Activated T-cell treated with anti-CD3 and anti-CD28 coated beads, Interleukin-2, amount 50 U/mL, for 72 hours (primary cell): ENCODE measurements at regions not wholly inside any gene's neighbourhood (a gene's known extent, or its start where the extent isn't known, plus 50 kb on each side); places are given as distances from the start of the nearest gene placed in this dataset.

Source experiments
- ATAC-seq, 2 donors: fragments of 150-1000 bp; cut with Tn5 transposase; replicated peaks in 1 of 2; 2 replicates each; pipeline ENCODE4 v1.10.0; 2021; ENCODE audit warnings: moderate library complexity in 2 of 2, mild to moderate bottlenecking in 1 of 2
- DNase-seq, 2 donors: peaks; one replicate each; pipeline ENCODE4 v3.0.0; 2021 to 2022; ENCODE audit warnings: mixed read lengths in 1 of 2
- H3K27ac Mint-ChIP-seq: one replicate; pipeline ENCODE4 v1.8.0; 2022; ENCODE audit warnings: mild to moderate bottlenecking, moderate library complexity, mixed read lengths
- H3K27me3 Mint-ChIP-seq: one replicate; pipeline ENCODE4 v1.8.0; 2022; ENCODE audit warnings: low read depth, mixed read lengths
- H3K36me3 Mint-ChIP-seq, 2 donors: one replicate each; pipeline ENCODE4 v1.8.0; 2022; ENCODE audit warnings: mixed read lengths in 2 of 2, mild to moderate bottlenecking in 1 of 2; ENCODE audit not compliant: insufficient read depth in 2 of 2
- H3K4me1 Mint-ChIP-seq: one replicate; pipeline ENCODE4 v1.8.0; 2022; ENCODE audit warnings: low read depth, mixed read lengths
- H3K4me3 Mint-ChIP-seq, 2 donors: one replicate each; pipeline ENCODE4 v1.8.0; 2022; ENCODE audit warnings: mild to moderate bottlenecking in 2 of 2, mixed read lengths in 2 of 2, moderate library complexity in 2 of 2
- H3K9me3 Mint-ChIP-seq, 2 donors: one replicate each; pipeline ENCODE4 v1.8.0; 2022; ENCODE audit warnings: mixed read lengths in 2 of 2

DNA sequence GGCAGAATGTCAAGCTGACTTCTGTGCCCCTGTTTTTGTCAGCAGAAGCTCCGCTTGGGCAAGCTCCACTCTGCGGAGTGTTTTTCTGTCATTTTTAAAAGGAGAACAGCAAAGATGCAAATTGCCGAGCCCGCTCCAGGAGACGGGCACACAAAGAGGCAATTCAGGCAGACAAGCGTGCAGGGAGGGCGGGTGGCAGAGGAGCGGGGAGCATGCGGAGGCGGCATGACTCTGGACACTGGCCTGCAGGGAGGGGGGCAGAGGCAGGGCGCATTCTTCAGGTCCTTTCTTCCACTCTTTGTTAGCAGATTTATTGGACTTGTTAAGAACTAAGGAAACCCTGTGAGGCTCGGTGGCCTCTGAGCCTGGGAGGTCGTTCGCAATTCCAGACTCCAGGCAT, 187.3 kb upstream of the RMST start:
- Mint-ChIP-seq H3K36me3 (no peaks in the 10 kb centered on the region), H3K27me3 (peaks cover 24% of the 10 kb centered on the region), H3K4me1 (no peaks in the 10 kb centered on the region), H3K9me3 (no peaks in the 10 kb centered on the region), H3K27ac (no peak overlapping the region), H3K4me3 (no peak overlapping the region)
- no peak for DNase-seq
- no peak for ATAC-seq

GRCh38 chr12:97275728-97276590, 186.6 kb upstream of the RMST start:
- Mint-ChIP-seq H3K27me3 (peaks cover 24% of the 10 kb centered on the region), H3K27ac (no peak overlapping the region)

DNA sequence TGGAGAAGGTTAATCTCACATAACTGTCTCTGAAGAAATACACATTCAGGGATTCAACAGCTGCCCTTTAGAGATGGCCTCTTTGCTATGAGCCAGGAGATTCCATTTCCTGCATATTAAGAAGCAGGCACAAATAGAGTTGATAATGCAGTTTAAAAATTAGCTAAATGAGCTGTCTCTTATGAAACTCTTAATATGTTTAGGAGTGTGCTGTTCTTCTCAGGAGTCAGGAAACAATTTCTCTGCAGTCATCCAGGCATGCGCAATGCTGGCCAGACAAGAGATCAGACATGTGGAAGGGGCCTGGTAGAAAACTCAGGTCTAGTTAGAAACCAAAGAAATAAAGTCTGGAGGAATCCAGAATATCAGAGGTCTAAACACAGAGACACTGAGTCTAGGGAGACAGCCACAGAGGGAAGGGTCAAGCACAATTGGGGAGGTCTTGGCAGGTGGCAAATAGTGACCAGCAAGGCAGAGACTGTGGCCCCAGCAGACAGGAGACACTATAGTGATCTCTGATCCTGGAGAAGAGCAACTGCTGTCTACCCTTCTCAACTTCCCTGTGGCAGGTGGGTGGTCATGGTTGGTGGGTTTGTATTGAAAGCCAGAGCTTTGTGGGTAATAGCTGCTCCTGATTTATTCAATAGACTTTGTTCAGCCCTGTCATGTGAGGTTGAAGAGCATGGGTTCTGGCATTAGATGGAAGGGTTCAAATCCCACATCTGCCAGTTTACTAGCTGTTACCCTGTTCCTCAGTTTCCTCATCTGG, 185.8 kb upstream of the RMST start:
- Mint-ChIP-seq H3K36me3 (no peaks in the 10 kb centered on the region), H3K9me3 (no peaks in the 10 kb centered on the region), H3K4me3 (no peak overlapping the region), H3K4me1 (no peaks in the 10 kb centered on the region), H3K27ac (no peak overlapping the region), H3K27me3 (peaks cover 24% of the 10 kb centered on the region)
- ATAC-seq, result no peak
- DNase-seq, result no peak

More at GRCh38 chr12:97275728-97276590, 186.6 kb upstream of the RMST start:
- H3K4me1 Mint-ChIP-seq, result no peaks in the 10 kb centered on the region
- H3K9me3 Mint-ChIP-seq, result no peaks in the 10 kb centered on the region
- no peak overlapping the region for H3K4me3 Mint-ChIP-seq
- H3K36me3 Mint-ChIP-seq, result no peaks in the 10 kb centered on the region
- DNase-seq (no peak), ATAC-seq (no peak)

GRCh38 chr12:97283297-97283696, 179.3 kb upstream of the RMST start:
- DNase-seq (peak; percentile 11 to 14), ATAC-seq (no peak)
- Mint-ChIP-seq H3K4me1 (no peaks in the 10 kb centered on the region), H3K27ac (no peak overlapping the region), H3K4me3 (no peak overlapping the region), H3K9me3 (no peaks in the 10 kb centered on the region), H3K36me3 (no peaks in the 10 kb centered on the region), H3K27me3 (peaks cover 7% of the 10 kb centered on the region)

GRCh38 chr12:97288531-97288930, 174.1 kb upstream of the RMST start:
- H3K27ac Mint-ChIP-seq, result no peak overlapping the region
- no peaks in the 10 kb centered on the region for H3K9me3 Mint-ChIP-seq
- peaks cover 7% of the 10 kb centered on the region for H3K27me3 Mint-ChIP-seq
- no peaks in the 10 kb centered on the region for H3K36me3 Mint-ChIP-seq
- no peaks in the 10 kb centered on the region for H3K4me1 Mint-ChIP-seq
- H3K4me3 Mint-ChIP-seq, result no peak overlapping the region
- ATAC-seq (no peak), DNase-seq (no peak)

GRCh38 chr12:97292588-97292987, 170.0 kb upstream of the RMST start:
- H3K4me3 Mint-ChIP-seq, result no peak overlapping the region
- H3K27ac Mint-ChIP-seq, result no peak overlapping the region
- DNase-seq (no peak), ATAC-seq (no peak)
- no peaks in the 10 kb centered on the region for H3K27me3 Mint-ChIP-seq
- H3K9me3 Mint-ChIP-seq, result peaks cover 3% of the 10 kb centered on the region in 2 donors
- H3K36me3 Mint-ChIP-seq, result peaks cover 0 to 1% of the 10 kb centered on the region in 2 donors
- H3K4me1 Mint-ChIP-seq, result no peaks in the 10 kb centered on the region

DNA sequence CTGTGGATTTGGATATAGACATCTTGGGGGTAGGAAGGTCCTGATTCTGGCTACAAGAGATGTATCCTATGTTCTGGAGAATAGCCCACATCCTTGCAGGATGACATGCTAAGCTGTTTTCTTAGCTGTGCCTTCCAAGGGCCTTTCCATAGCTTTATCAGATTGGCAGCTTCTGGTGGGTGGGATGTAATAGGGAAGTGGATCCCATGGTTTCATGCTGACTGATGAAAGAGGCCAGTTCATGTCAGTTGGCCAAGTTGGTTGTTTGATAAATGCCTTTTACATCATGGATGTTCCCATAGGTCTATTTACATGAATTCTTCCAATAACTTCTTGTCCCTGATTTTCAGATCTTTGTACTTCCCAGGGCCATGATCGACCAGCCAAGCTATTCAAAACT, 169.1 kb upstream of the RMST start:
- no peaks in the 10 kb centered on the region for H3K4me1 Mint-ChIP-seq

GRCh38 chr12:97299847-97300246, 162.8 kb upstream of the RMST start:
- H3K4me3 Mint-ChIP-seq, result no peak overlapping the region
- H3K4me1 Mint-ChIP-seq, result no peaks in the 10 kb centered on the region
- no peak for DNase-seq
- peaks cover 1 to 3% of the 10 kb centered on the region in 2 donors for H3K9me3 Mint-ChIP-seq
- ATAC-seq, result no peak
- no peak overlapping the region for H3K27ac Mint-ChIP-seq
- peaks cover 15% of the 10 kb centered on the region for H3K27me3 Mint-ChIP-seq
- H3K36me3 Mint-ChIP-seq, result peaks cover 0 to 1% of the 10 kb centered on the region in 2 donors

More for the DNA sequence above, 169.1 kb upstream of the RMST start:
- Mint-ChIP-seq H3K9me3 (peaks cover 3 to 4% of the 10 kb centered on the region in 2 donors), H3K27me3 (peaks cover 4% of the 10 kb centered on the region), H3K4me3 (no peak overlapping the region), H3K36me3 (peaks cover 0 to 1% of the 10 kb centered on the region in 2 donors), H3K27ac (no peak overlapping the region)
- ATAC-seq (no peak), DNase-seq (no peak)

DNA sequence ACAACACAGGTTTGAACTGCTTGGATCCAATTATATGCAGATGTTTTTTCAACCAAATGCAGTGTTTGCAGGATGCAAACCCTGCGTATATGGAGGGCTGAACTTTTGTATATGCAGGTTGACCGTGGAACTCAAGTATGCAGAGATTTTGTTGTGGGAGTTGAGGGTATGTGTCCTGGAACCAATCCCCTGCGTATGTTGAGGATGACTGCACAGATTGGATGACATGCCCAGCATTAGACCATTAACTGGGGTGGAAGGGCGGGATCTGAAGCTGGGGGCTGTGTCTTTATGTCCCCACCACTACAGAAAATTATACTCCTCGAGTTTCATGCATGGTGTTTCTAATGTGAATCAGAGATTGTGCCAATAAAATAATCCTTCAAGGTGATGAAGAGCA, 162.2 kb upstream of the RMST start:
- peaks cover 15% of the 10 kb centered on the region for H3K27me3 Mint-ChIP-seq
- H3K4me3 Mint-ChIP-seq, result no peak overlapping the region
- H3K4me1 Mint-ChIP-seq, result no peaks in the 10 kb centered on the region
- H3K36me3 Mint-ChIP-seq, result no peaks in the 10 kb centered on the region
- no peak overlapping the region for H3K27ac Mint-ChIP-seq
- no peak for ATAC-seq
- H3K9me3 Mint-ChIP-seq, result peaks cover 0 to 2% of the 10 kb centered on the region in 2 donors
- DNase-seq, result no peak

DNA sequence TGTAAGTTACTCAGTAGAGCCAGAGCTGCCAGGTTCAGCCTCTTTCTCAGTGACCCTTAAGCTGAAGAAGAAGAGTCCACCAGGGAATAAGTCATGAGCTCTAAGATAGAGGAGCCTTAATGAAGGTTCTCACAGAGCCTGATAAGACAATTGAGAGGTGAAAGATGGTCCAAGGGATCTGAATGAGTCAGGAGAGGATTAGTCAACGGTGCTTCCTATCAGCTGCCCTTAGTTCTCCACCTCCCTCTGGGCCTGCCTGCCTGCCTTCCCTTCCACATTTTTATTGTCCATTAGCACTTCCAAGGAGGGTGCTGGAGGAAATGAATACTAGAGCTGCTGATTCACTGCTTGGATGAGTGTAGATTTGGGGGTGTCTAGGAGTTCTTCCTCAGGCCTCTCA, 161.7 kb upstream of the RMST start:
- ATAC-seq, result no peak
- no peak overlapping the region for H3K4me3 Mint-ChIP-seq
- no peak overlapping the region for H3K27ac Mint-ChIP-seq

DNA sequence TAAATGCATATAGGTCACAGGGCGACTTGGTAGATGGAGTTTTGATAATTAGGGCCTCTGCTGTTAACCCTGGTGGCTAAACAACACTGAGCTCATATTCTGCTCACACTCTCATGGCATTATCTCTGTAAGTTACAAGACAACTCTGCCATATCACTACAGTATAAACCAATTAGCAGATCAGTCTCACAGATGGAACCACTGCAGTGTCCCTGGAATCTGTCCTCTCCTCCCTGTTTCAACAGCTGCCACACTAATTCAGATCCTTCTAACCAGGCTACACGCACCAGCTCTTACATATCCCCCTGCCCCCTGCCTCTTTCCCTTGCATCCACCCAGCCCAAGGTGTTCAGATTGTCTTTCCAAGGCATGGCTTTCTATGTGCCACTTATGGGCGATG, 161.0 kb upstream of the RMST start:
- H3K27me3 Mint-ChIP-seq, result peaks cover 15% of the 10 kb centered on the region
- no peaks in the 10 kb centered on the region for H3K4me1 Mint-ChIP-seq
- ATAC-seq (no peak), DNase-seq (no peak)
- no peaks in the 10 kb centered on the region for H3K36me3 Mint-ChIP-seq
- peaks cover 0 to 2% of the 10 kb centered on the region in 2 donors for H3K9me3 Mint-ChIP-seq
- H3K27ac Mint-ChIP-seq, result no peak overlapping the region
- H3K4me3 Mint-ChIP-seq, result no peak overlapping the region

More for the DNA sequence above, 161.7 kb upstream of the RMST start:
- Mint-ChIP-seq H3K9me3 (peaks cover 0 to 2% of the 10 kb centered on the region in 2 donors), H3K36me3 (no peaks in the 10 kb centered on the region), H3K27me3 (peaks cover 15% of the 10 kb centered on the region), H3K4me1 (no peaks in the 10 kb centered on the region)
- no peak for DNase-seq

GRCh38 chr12:97305651-97306050, 157.0 kb upstream of the RMST start:
- no peaks in the 10 kb centered on the region for H3K36me3 Mint-ChIP-seq
- H3K27me3 Mint-ChIP-seq, result peaks cover 19% of the 10 kb centered on the region
- H3K27ac Mint-ChIP-seq, result no peak overlapping the region
- DNase-seq (no peak), ATAC-seq (no peak)
- H3K4me3 Mint-ChIP-seq, result no peak overlapping the region
- no peaks in the 10 kb centered on the region for H3K9me3 Mint-ChIP-seq
- H3K4me1 Mint-ChIP-seq, result no peaks in the 10 kb centered on the region

- no peak overlapping the region for H3K4me3 Mint-ChIP-seq
- DNase-seq (no peak), ATAC-seq (no peak)
- peaks cover 21% of the 10 kb centered on the region for H3K27me3 Mint-ChIP-seq
- H3K9me3 Mint-ChIP-seq, result no peaks in the 10 kb centered on the region
- H3K27ac Mint-ChIP-seq, result no peak overlapping the region
- no peaks in the 10 kb centered on the region for H3K4me1 Mint-ChIP-seq
- H3K36me3 Mint-ChIP-seq, result no peaks in the 10 kb centered on the region
Observed at GRCh38 chr12:97306147-97306546, 156.5 kb upstream of the RMST start.
